A549 (cell line): ENCODE measurements at regions not wholly inside any gene's neighbourhood (a gene's known extent, or its start where the extent isn't known, plus 50 kb on each side); places are given as distances from the start of the nearest gene placed in this dataset.
A peak's percentile ranks its signal among the peaks of the same experiment; 100 is the strongest.

Source experiments
- ATAC-seq, 2 experiments: fragments of 200-7000 bp in 1 of 2; fragments of >200 bp in 1 of 2; cut with Nextera tagmentation in 1 of 2; cut with Tn5 transposase in 1 of 2; 3 replicates each; pipeline versions ENCODE4 v1.8.0 to v1.9.1; 2018 to 2020; ENCODE audit warnings: mild to moderate bottlenecking in 1 of 2, moderate library complexity in 1 of 2
- CTCF ChIA-PET: fragments of 300-600 bp; sonication (Branson Sonifier 250); formaldehyde crosslinking; extraction: SDS; loops from one replicate; lab custom pipeline; 2021; ENCODE audit warnings: antibody characterized with exemption, inconsistent platforms; lab: Yijun Ruan, JAX
- POLR2A ChIA-PET: fragments of 350-600 bp; formaldehyde crosslinking; extraction: SDS; loops from one replicate; lab custom pipeline; 2021; ENCODE audit warnings: antibody characterized with exemption, inconsistent platforms; lab: Yijun Ruan, JAX
- DNase-seq, 2 experiments: peaks; one replicate each; pipeline versions ENCODE4 v3.0.0 to v3.0.0-alpha.2; 2011 to 2016; ENCODE audit warnings: low read depth in 1 of 2, low spot score in 1 of 2
- FAIRE-seq: peaks from 2 replicates; lab custom pipeline; 2011; peaks lifted over from hg19 to GRCh38; lab: Jason Lieb, UNC
- H3K27ac ChIP-seq, 2 experiments: fragments of >200 bp; sonication (Bioruptor Twin); formaldehyde crosslinking; 3 replicates each; pipeline ENCODE4 v1.5.1; 2016 to 2017
- H3K4me1 ChIP-seq: fragments of >200 bp; sonication (Bioruptor Twin); formaldehyde crosslinking; 3 replicates; pipeline ENCODE4 v1.6.1; 2016
- H3K4me2 ChIP-seq: fragments of >200 bp; sonication (Bioruptor Twin); formaldehyde crosslinking; 3 replicates; pipeline ENCODE4 v1.6.1; 2016
- H3K4me3 ChIP-seq: fragments of >200 bp; sonication (Bioruptor Twin); formaldehyde crosslinking; 3 replicates; pipeline ENCODE4 v1.5.1; 2016
- H3K9me3 ChIP-seq: fragments of >200 bp; sonication (Bioruptor Twin); formaldehyde crosslinking; 3 replicates; pipeline ENCODE4 v1.6.1; 2016
- BCL3 ChIP-seq: fragments of >200 bp; sonication (Bioruptor Twin); formaldehyde crosslinking; IDR thresholded peaks from 3 replicates; pipeline ENCODE4 v1.6.1; 2016
- CBX8 ChIP-seq: fragments of 200-600 bp; sonication (generic); IDR thresholded peaks from 2 replicates; pipeline ENCODE4 v1.6.1; 2016
- CHD2 ChIP-seq: fragments of 150-350 bp; IDR thresholded peaks from 2 replicates; pipeline ENCODE4 v1.6.1; 2014; ENCODE audit warnings: low read length; ENCODE audit not compliant: partially characterized antibody
- EHF ChIP-seq: fragments of 250-450 bp; sonication (Bioruptor Pico); IDR thresholded peaks from 2 replicates; pipeline ENCODE4 v1.5.0; 2020; ENCODE audit warnings: mild to moderate bottlenecking
- EHMT2 ChIP-seq: fragments of 200-600 bp; sonication (generic); IDR thresholded peaks from 2 replicates; pipeline ENCODE4 v1.6.1; 2016; ENCODE audit warnings: antibody characterized with exemption, low read depth, mild to moderate bottlenecking, moderate library complexity
- ELK1 ChIP-seq: fragments of 150-350 bp; IDR thresholded peaks from 2 replicates; pipeline ENCODE4 v1.6.1; 2014; ENCODE audit warnings: low read depth, mild to moderate bottlenecking, low read length
- ESRRA ChIP-seq: fragments of 150-350 bp; IDR thresholded peaks from 2 replicates; pipeline ENCODE4 v1.6.1; 2014; ENCODE audit warnings: mild to moderate bottlenecking, low read length, borderline replicate concordance
- HMGXB4 ChIP-seq: fragments of 250-450 bp; sonication (Bioruptor Pico); IDR thresholded peaks from 2 replicates; pipeline ENCODE4 v1.5.0; 2021; ENCODE audit warnings: mild to moderate bottlenecking, moderate library complexity, borderline replicate concordance
- HOXB13 ChIP-seq: fragments of 250-450 bp; sonication (Bioruptor Pico); IDR thresholded peaks from 2 replicates; pipeline ENCODE4 v1.5.0; 2020; ENCODE audit warnings: low read depth, mild to moderate bottlenecking, moderate library complexity
- KDM1A ChIP-seq: fragments of 200-600 bp; sonication (generic); IDR thresholded peaks from 2 replicates; pipeline ENCODE4 v1.6.1; 2016; ENCODE audit warnings: low read depth, mild to moderate bottlenecking
- MAX ChIP-seq: IDR thresholded peaks from 2 replicates; pipeline ENCODE4 v1.6.1; 2012
- NFE2L2 ChIP-seq: fragments of 150-350 bp; conservative IDR thresholded peaks from 2 replicates; pipeline ENCODE4 v1.6.1; 2014; ENCODE audit warnings: low read length
- PBX3 ChIP-seq: IDR thresholded peaks from 2 replicates; pipeline ENCODE4 v1.6.1; 2012
- RAD21 ChIP-seq, 2 experiments: fragments of >200 bp in 1 of 2; sonication (Bioruptor Twin) in 1 of 2; formaldehyde crosslinking in 1 of 2; IDR thresholded peaks in 1 of 2; conservative IDR thresholded peaks in 1 of 2; 2 replicates in 1 of 2; 3 replicates in 1 of 2; pipeline ENCODE4 v1.6.1; 2012 to 2018; ENCODE audit warnings: inconsistent platforms in 1 of 2
- RARB ChIP-seq: fragments of 250-450 bp; sonication (Bioruptor Pico); IDR thresholded peaks from 2 replicates; pipeline ENCODE4 v1.8.0; 2021; ENCODE audit warnings: mild to moderate bottlenecking, moderate library complexity
- RCOR1 ChIP-seq: fragments of 150-350 bp; IDR thresholded peaks from 2 replicates; pipeline ENCODE4 v1.6.1; 2014; ENCODE audit warnings: antibody characterized with exemption, low read length, low read depth
- RFX5 ChIP-seq: fragments of 450-650 bp; IDR thresholded peaks from 2 replicates; pipeline ENCODE4 v1.7.1; 2014; ENCODE audit warnings: antibody characterized with exemption, mild to moderate bottlenecking, moderate library complexity
- RNF2 ChIP-seq: fragments of 200-600 bp; sonication (generic); IDR thresholded peaks from 2 replicates; pipeline ENCODE4 v1.6.1; 2016; ENCODE audit warnings: low read depth, mild to moderate bottlenecking, antibody characterized with exemption, moderate library complexity, borderline replicate concordance
- SMC3 ChIP-seq: fragments of >200 bp; sonication (Bioruptor Twin); formaldehyde crosslinking; IDR thresholded peaks from 3 replicates; pipeline ENCODE4 v1.6.1; 2018; ENCODE audit warnings: inconsistent platforms
- TFCP2L1 ChIP-seq: fragments of 250-450 bp; sonication (Bioruptor Pico); IDR thresholded peaks from 2 replicates; pipeline ENCODE4 v1.5.0; 2021; ENCODE audit warnings: mild to moderate bottlenecking
- WGBS: methylation state at CpG from one replicate; pipeline ENCODE4 v1.1.6; 2017; ENCODE audit errors: missing lambda C conversion rate; 5-methylcytosine and 5-hydroxymethylcytosine counted together

GRCh38 chr5:158477214-158477613 lies 618.3 kb upstream of the CLINT1 start:
- H3K4me2 ChIP-seq: no peak overlapping the region
- H3K4me3 ChIP-seq: no peak overlapping the region
- TF ChIP-seq RAD21 (conservative IDR thresholded peaks at IDR 0.05 in 1 of 2, IDR thresholded peaks at IDR 0.05 in 1 of 2) (no peak), HOXB13 (CRISPR knock-in tag) (no peak), RFX5 (no peak), RNF2 (peak; percentile 76; the same call in 1 of the 2 replicates), CBX8 (peak; percentile 90), RARB (no peak), BCL3 (no peak), NFE2L2 (no peak)
- no peaks in the 10 kb centered on the region for H3K4me1 ChIP-seq
- ATAC-seq (no peak), DNase-seq (no peak), FAIRE-seq (no peak)
- WGBS: 30% methylated on average over 3 of the region's 3 CpGs
- CTCF ChIA-PET: interaction anchor here (0.8 kb wide), 1 partner anchor 9 kb away, joined by 3 read pairs; no protein-coding TSS in a partner anchor
- no peak overlapping the region for H3K27ac ChIP-seq
- POLR2A ChIA-PET: no interaction called here
- H3K9me3 ChIP-seq: no peaks in the 10 kb centered on the region

GRCh38 chr5:158473016-158473635 lies 614.2 kb upstream of the CLINT1 start:
- ATAC-seq: no peak
- FAIRE-seq: no peak
- POLR2A ChIA-PET: no interaction called here
- WGBS: 8% methylated on average over 4 of the region's 4 CpGs
- no peak for DNase-seq
- no peak overlapping the region for H3K4me3 ChIP-seq
- no peak overlapping the region for H3K27ac ChIP-seq
- TF ChIP-seq PBX3 (no peak), EHMT2 (no peak), RARB (no peak), MAX (no peak), RCOR1 (no peak), TFCP2L1 (CRISPR knock-in tag) (no peak), HMGXB4 (no peak), EHF (CRISPR knock-in tag) (no peak), KDM1A (no peak), SMC3 (no peak), CHD2 (no peak), ESRRA (no peak), ELK1 (no peak)
- no peaks in the 10 kb centered on the region for H3K9me3 ChIP-seq
- no peak overlapping the region for H3K4me2 ChIP-seq
- CTCF ChIA-PET: interaction anchor here (0.8 kb wide), 1 partner anchor 14 kb away, joined by 3 read pairs; no protein-coding TSS in a partner anchor
- no peaks in the 10 kb centered on the region for H3K4me1 ChIP-seq
